Germinal center (tissue), 1 donor: ENCODE measurements at regions not wholly inside any gene's neighbourhood (a gene's known extent, or its start where the extent isn't known, plus 50 kb on each side); places are given as distances from the start of the nearest gene placed in this dataset.

Source experiments
- DNase-seq: peaks from one replicate; pipeline ENCODE4 v3.0.0; 2012; ENCODE audit warnings: mixed read lengths, low spot score

DNA sequence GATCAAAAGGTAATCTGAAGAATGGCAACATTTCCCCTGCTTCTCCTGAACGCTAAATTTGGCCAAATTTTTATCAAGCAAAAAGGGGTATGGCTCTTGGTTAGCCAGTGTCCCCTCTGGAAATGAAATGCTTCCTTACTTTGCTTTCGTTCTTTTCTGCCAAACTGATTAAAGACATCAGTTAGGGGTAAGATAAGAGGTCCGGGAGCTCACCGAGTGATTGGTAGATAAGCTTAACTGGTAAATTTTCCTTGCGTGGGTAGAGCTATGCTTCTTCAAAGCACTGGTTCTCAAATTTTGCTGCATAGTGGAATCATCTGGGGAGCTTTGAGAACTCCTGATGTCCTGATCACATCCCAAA, 62.7 kb upstream of the MAPRE2 start:
- DNase-seq = no peak

DNA sequence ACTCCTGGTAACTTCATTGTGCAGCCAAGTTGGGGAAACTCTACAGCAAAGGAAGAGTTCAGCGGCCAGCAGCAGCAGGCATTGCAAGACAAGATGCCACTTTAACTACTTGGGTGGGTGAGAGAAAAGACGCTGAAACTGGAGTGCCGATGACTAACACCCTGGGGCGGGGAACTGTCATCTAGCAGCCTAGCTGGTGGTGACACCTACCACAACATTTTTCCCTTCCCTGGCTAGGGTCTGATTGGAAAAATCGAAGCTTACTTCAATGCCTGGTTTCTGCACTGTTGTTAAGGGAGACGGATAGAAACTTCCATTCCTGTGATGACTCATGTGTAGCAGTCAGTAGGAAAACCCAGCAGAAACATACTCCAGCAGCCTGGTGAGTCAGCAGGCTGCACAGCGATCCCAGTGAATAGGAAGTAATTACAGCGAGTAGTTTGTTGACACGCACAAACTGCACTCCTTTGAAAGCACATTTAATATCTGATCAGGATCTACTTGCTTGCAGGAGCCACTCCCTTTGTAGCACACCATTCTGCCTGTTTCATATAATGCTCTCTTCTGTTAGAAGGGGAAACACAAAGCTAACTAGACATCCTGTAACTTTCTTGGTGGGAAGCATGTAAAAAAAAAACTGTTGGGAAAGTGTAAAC, 62.1 kb upstream of the MAPRE2 start:
- peak; percentile 4 for DNase-seq

DNA sequence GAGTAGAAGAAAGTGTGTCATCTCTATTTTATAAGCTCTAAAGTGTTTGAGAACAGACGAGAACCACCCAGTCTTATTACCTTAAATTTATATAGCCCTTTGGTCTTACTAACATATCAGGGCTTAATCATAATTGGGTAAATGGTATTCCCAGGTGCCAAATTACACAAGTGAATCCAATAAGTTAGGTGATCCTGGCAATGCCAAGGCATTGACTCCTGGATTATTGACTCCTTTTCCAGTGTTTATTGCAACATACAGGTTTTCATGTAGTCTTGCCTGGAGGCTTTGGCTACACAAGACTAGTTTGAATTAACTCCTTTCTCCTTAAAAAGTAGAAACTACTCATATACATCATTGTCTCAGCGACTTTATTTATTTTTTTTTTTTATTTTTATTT, 59.7 kb upstream of the MAPRE2 start:
- DNase-seq = no peak

DNA sequence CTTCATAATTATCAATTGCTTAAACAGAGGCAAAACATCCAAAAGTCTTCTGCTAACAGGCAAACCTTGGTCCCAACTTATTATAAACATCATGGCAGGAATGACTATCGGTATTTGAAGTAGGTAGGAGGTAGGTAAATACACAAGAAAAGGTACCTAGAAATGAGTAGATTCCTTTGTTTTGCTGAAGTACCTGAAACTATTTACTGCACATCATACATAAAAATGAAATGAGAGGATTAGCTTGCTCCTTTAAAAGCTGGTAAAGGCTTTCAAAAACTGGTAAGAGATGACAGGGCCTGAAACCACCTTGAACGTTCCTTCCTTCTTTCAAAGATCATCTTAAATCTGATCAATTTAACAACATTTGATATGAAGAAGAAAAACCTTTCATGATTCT, 55.2 kb upstream of the MAPRE2 start:
- DNase-seq = no peak

DNA sequence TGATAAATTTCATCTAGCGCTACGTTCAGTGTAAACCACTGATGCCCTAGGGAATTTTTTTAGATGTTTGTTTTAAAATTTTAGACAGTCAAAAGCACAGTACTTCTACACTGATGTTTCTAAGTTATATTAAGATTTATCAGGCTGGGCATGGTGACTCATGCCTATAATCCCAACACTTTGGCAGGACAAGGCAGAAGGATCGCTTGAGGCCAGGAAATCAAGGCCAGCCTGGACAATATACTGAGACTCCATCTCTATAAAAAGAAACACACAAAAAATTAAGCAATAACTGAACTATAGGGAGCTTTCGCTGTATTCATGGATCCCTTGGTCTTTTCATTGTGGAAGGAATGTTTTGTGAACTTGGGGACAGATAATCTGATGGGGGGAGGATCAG, 50.6 kb upstream of the MAPRE2 start:
- DNase-seq = no peak

DNA sequence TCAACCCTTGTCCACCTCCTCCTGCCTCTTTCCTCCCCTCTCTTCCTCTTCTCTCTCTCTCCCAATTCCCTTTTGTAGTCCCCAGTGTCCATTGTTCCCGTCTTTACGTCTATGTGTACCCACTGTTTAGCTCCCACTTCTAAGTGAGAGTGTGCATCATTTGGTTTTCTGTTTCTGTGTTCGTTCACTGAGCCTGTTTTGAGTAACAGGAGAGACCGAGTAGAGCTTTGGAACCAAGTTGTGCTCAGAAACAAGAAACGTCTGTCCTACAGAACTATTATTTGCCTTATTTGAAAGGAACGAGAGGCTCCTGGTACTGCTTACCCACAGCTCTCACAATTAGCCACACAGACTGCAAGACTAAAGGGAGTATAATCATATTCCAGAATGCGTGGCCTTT, 50.1 kb upstream of the MAPRE2 start:
- DNase-seq = no peak
